ENCODE measurements at regions not wholly inside any gene's neighbourhood (a gene's known extent, or its start where the extent isn't known, plus 50 kb on each side); places are given as distances from the start of the nearest gene placed in this dataset.

- H3K9me2 ChIP-seq (replicated peaks; ENCODE audit: insufficient read depth, low read length) = no peaks in the 10 kb centered on the region
- H3K4me2 ChIP-seq (ENCODE audit: low read depth, low read length) = peak overlapping the region; percentile 28; the same call in 1 of the 2 replicates
- peaks cover 21% of the 10 kb centered on the region for H3K4me1 ChIP-seq (ENCODE audit: low read length)
- peak; percentile 61 for DNase-seq
- H3K79me2 ChIP-seq (ENCODE audit: low read length) = no peaks in the 10 kb centered on the region
- H3K9me3 ChIP-seq (replicated peaks; ENCODE audit: insufficient read depth, low read length) = no peaks in the 10 kb centered on the region; the same call in 1 of the 2 replicates
- peak overlapping the region; percentile 58; the same call in 1 of the 2 replicates for H3K27ac ChIP-seq (ENCODE audit: low read length)
- no peak overlapping the region for H3K9ac ChIP-seq (ENCODE audit: low read length)
- H3K4me3 ChIP-seq (ENCODE audit: low read length) = no peak overlapping the region
- no peak for TF ChIP-seq EZH2phosphoT487 (IDR thresholded peaks at IDR 0.05; ENCODE audit: low read length)
- TF ChIP-seq CTCF (IDR thresholded peaks at IDR 0.05; ENCODE audit: low read length) = no peak
- TF ChIP-seq EZH2 (optimal IDR thresholded peaks at IDR 0.05; ENCODE audit: low read depth, low read length) = no peak
- no peaks in the 10 kb centered on the region for H3K36me3 ChIP-seq (replicated peaks; ENCODE audit: insufficient read depth, low read length)
- peaks cover 5% of the 10 kb centered on the region; the same call in 1 of the 2 replicates for H3F3A ChIP-seq (ENCODE audit: insufficient read depth, low read length)
- H3K27me3 ChIP-seq (replicated peaks; ENCODE audit: insufficient read depth, low read length) = no peaks in the 10 kb centered on the region
- no peaks in the 10 kb centered on the region for H4K20me1 ChIP-seq (ENCODE audit: insufficient read depth, low read length)
- H2AFZ ChIP-seq (ENCODE audit: low read length) = 0 out of 2 replicates have a peak overlapping the region, but pooled peaks have one; percentile 11
Observed at GRCh38 chr5:101517795-101518194, 614.7 kb upstream of the ST8SIA4 start.

GRCh38 chr5:101515721-101516120, 612.6 kb upstream of the ST8SIA4 start:
- H3K79me2 ChIP-seq (ENCODE audit: low read length) = no peaks in the 10 kb centered on the region
- no peaks in the 10 kb centered on the region for H3K9me2 ChIP-seq (replicated peaks; ENCODE audit: insufficient read depth, low read length)
- H3K9ac ChIP-seq (ENCODE audit: low read length) = no peak overlapping the region
- H3K4me3 ChIP-seq (ENCODE audit: low read length) = no peak overlapping the region
- no peaks in the 10 kb centered on the region for H3K9me3 ChIP-seq (replicated peaks; ENCODE audit: insufficient read depth, low read length)
- no peak overlapping the region for H2AFZ ChIP-seq (ENCODE audit: low read length)
- H3F3A ChIP-seq (ENCODE audit: insufficient read depth, low read length) = peaks cover 5% of the 10 kb centered on the region; the same call in 1 of the 2 replicates
- H3K4me1 ChIP-seq (ENCODE audit: low read length) = peaks cover 21% of the 10 kb centered on the region
- no peak overlapping the region for H3K4me2 ChIP-seq (ENCODE audit: low read depth, low read length)
- no peaks in the 10 kb centered on the region for H3K36me3 ChIP-seq (replicated peaks; ENCODE audit: insufficient read depth, low read length)
- H3K27ac ChIP-seq (ENCODE audit: low read length) = no peak overlapping the region
- no peaks in the 10 kb centered on the region for H3K27me3 ChIP-seq (replicated peaks; ENCODE audit: insufficient read depth, low read length)
- DNase-seq = no peak
- no peaks in the 10 kb centered on the region for H4K20me1 ChIP-seq (ENCODE audit: insufficient read depth, low read length)
- TF ChIP-seq CTCF (IDR thresholded peaks at IDR 0.05; ENCODE audit: low read length) (no peak), EZH2phosphoT487 (IDR thresholded peaks at IDR 0.05; ENCODE audit: low read length) (no peak), EZH2 (optimal IDR thresholded peaks at IDR 0.05; ENCODE audit: low read depth, low read length) (no peak)

GRCh38 chr5:101505891-101506570, 602.9 kb upstream of the ST8SIA4 start:
- Histone ChIP-seq H3K9ac (ENCODE audit: low read length) (no peak overlapping the region), H3K4me1 (ENCODE audit: low read length) (no peaks in the 10 kb centered on the region), H3K36me3 (replicated peaks; ENCODE audit: insufficient read depth, low read length) (no peaks in the 10 kb centered on the region), H3K9me2 (replicated peaks; ENCODE audit: insufficient read depth, low read length) (no peaks in the 10 kb centered on the region), H3F3A (ENCODE audit: insufficient read depth, low read length) (no peaks in the 10 kb centered on the region), H3K27me3 (replicated peaks; ENCODE audit: insufficient read depth, low read length) (no peaks in the 10 kb centered on the region), H3K9me3 (replicated peaks; ENCODE audit: insufficient read depth, low read length) (no peaks in the 10 kb centered on the region), H4K20me1 (ENCODE audit: insufficient read depth, low read length) (no peaks in the 10 kb centered on the region), H3K27ac (ENCODE audit: low read length) (no peak overlapping the region), H3K79me2 (ENCODE audit: low read length) (no peaks in the 10 kb centered on the region), H3K4me2 (ENCODE audit: low read depth, low read length) (no peak overlapping the region), H3K4me3 (ENCODE audit: low read length) (no peak overlapping the region), H2AFZ (ENCODE audit: low read length) (no peak overlapping the region)
- no peak for DNase-seq
- TF ChIP-seq EZH2 (optimal IDR thresholded peaks at IDR 0.05; ENCODE audit: low read depth, low read length) (no peak), CTCF (IDR thresholded peaks at IDR 0.05; ENCODE audit: low read length) (no peak), EZH2phosphoT487 (IDR thresholded peaks at IDR 0.05; ENCODE audit: low read length) (no peak)
